Breast epithelium (tissue), 4 donors: ENCODE measurements at regions not wholly inside any gene's neighbourhood (a gene's known extent, or its start where the extent isn't known, plus 50 kb on each side); places are given as distances from the start of the nearest gene placed in this dataset.
"Not testable (repeated sequence)": the region's sequence is repeated elsewhere in the genome, so short reads cannot be mapped to it uniquely, and the experiment has no call there.

Experiments used
- DNase-seq, 2 donors: peaks; one replicate each; pipeline ENCODE4 v3.0.0-alpha.2; 2019; ENCODE audit warnings: low spot score in 2 of 2
- H3K27ac ChIP-seq, 2 donors: fragments of 200-600 bp; sonication (generic) in 1 of 2; one replicate each; pipeline ENCODE4 v1.5.1; 2016 to 2019; ENCODE audit warnings: mild to moderate bottlenecking in 1 of 2
- H3K27me3 ChIP-seq, 2 donors: fragments of 200-600 bp; sonication (generic) in 1 of 2; one replicate each; pipeline versions ENCODE4 v1.5.1 to v1.6.0; 2017 to 2019; ENCODE audit warnings: control low read depth in 1 of 2, mild to moderate bottlenecking in 1 of 2
- H3K36me3 ChIP-seq: fragments of 200-600 bp; one replicate; pipeline ENCODE4 v1.5.1; 2019
- H3K4me1 ChIP-seq, 2 donors: fragments of 200-600 bp; sonication (generic); one replicate each; pipeline ENCODE4 v1.5.1; 2016 to 2019; ENCODE audit warnings: control low read depth in 1 of 2
- H3K4me3 ChIP-seq, 3 donors: fragments of 200-600 bp; sonication (generic); 1 replicate in 2 of 3; 2 replicates in 1 of 3; pipeline ENCODE4 v1.5.1; 2016 to 2019; ENCODE audit warnings: mild to moderate bottlenecking in 3 of 3, moderate library complexity in 2 of 3
- H3K9me3 ChIP-seq, 2 donors: fragments of 200-600 bp; sonication (generic) in 1 of 2; one replicate each; pipeline ENCODE4 v1.5.1; 2016 to 2019; ENCODE audit warnings: control low read depth in 1 of 2
- CTCF ChIP-seq, 3 donors: fragments of 450-650 bp; IDR thresholded peaks; one replicate each; pipeline ENCODE4 v1.5.1; 2016 to 2017; ENCODE audit warnings: antibody characterized with exemption in 3 of 3, mild to moderate bottlenecking in 3 of 3, moderate library complexity in 3 of 3
- POLR2A ChIP-seq: fragments of 450-650 bp; IDR thresholded peaks from one replicate; pipeline ENCODE4 v1.6.1; 2016; ENCODE audit warnings: antibody characterized with exemption, mild to moderate bottlenecking, moderate library complexity
- POLR2AphosphoS5 ChIP-seq, 3 donors: sonication (generic); formaldehyde crosslinking; IDR thresholded peaks; one replicate each; pipeline ENCODE4 v1.6.1; 2017; ENCODE audit warnings: antibody characterized with exemption in 3 of 3
- intact Hi-C: fragments of 100-400 bp; cut with DNase I; formaldehyde crosslinking; loops from one replicate; pipeline ENCODE4 v1.15.1; 2023; ENCODE audit warnings: low total_unique reads

GRCh38 chr22:49006207-49007012 is 821.3 kb downstream of the BRD1 start:
- peaks cover 0 to 45% of the 10 kb centered on the region in 2 donors for H3K27me3 ChIP-seq
- no peak overlapping the region for H3K27ac ChIP-seq
- peaks cover 0 to 10% of the 10 kb centered on the region in 2 donors for H3K9me3 ChIP-seq
- DNase-seq = no peak
- no peaks in the 10 kb centered on the region for H3K36me3 ChIP-seq
- TF ChIP-seq POLR2A (no peak), POLR2AphosphoS5 (IDR thresholded peaks at IDR 0.05) (no peak), CTCF (IDR thresholded peaks at IDR 0.05) (no peak)
- no peaks in the 10 kb centered on the region for H3K4me1 ChIP-seq
- H3K4me3 ChIP-seq = no peak overlapping the region
- intact Hi-C loops = no loop called here

- Histone ChIP-seq H3K27ac (no peak overlapping the region), H3K27me3 (peaks cover 0 to 36% of the 10 kb centered on the region in 2 donors), H3K4me3 (no peak overlapping the region), H3K36me3 (no peaks in the 10 kb centered on the region), H3K4me1 (no peaks in the 10 kb centered on the region), H3K9me3 (peaks cover 0 to 10% of the 10 kb centered on the region in 2 donors)
- DNase-seq = no peak
- intact Hi-C loops = no loop called here
- TF ChIP-seq POLR2AphosphoS5 (IDR thresholded peaks at IDR 0.05) (no peak), CTCF (IDR thresholded peaks at IDR 0.05) (no peak), POLR2A (no peak)
These were observed 822.1 kb downstream of the BRD1 start for GRCh38 chr22:49005557-49005956.

- intact Hi-C loops = no loop called here
- DNase-seq = no peak
- no peak overlapping the region for H3K27ac ChIP-seq
- no peak overlapping the region for H3K4me3 ChIP-seq
- no peaks in the 10 kb centered on the region for H3K4me1 ChIP-seq
- TF ChIP-seq CTCF (IDR thresholded peaks at IDR 0.05) (no peak), POLR2AphosphoS5 (IDR thresholded peaks at IDR 0.05) (no peak), POLR2A (no peak)
- H3K9me3 ChIP-seq = peaks cover 0 to 10% of the 10 kb centered on the region in 2 donors
- H3K27me3 ChIP-seq = peaks cover 0 to 28% of the 10 kb centered on the region in 2 donors
- H3K36me3 ChIP-seq = no peaks in the 10 kb centered on the region
These were observed 822.9 kb downstream of the BRD1 start for GRCh38 chr22:49004484-49005399.

- H3K9me3 ChIP-seq, intact Hi-C loops, H3K4me3 ChIP-seq, H3K27me3 ChIP-seq, DNase-seq, H3K36me3 ChIP-seq, H3K4me1 ChIP-seq, H3K27ac ChIP-seq: not testable (repeated sequence)
These were observed 830.1 kb downstream of the BRD1 start for GRCh38 chr22:48997605-48998004.

GRCh38 chr22:48993655-48994054 is 834.0 kb downstream of the BRD1 start:
- TF ChIP-seq POLR2AphosphoS5 (IDR thresholded peaks at IDR 0.05) (no peak), POLR2A (no peak), CTCF (IDR thresholded peaks at IDR 0.05) (no peak)
- no peak for DNase-seq
- Histone ChIP-seq H3K4me3 (no peak overlapping the region), H3K36me3 (no peaks in the 10 kb centered on the region), H3K9me3 (no peaks in the 10 kb centered on the region), H3K27ac (no peak overlapping the region), H3K27me3 (no peaks in the 10 kb centered on the region), H3K4me1 (no peaks in the 10 kb centered on the region)
- intact Hi-C loops = no loop called here
